Loucy (cell line): ENCODE measurements at regions not wholly inside any gene's neighbourhood (a gene's known extent, or its start where the extent isn't known, plus 50 kb on each side); places are given as distances from the start of the nearest gene placed in this dataset.

Experiments
- EZH2phosphoT487 ChIP-seq: fragments of 200-600 bp; IDR thresholded peaks from 2 replicates; pipeline ENCODE4 v1.6.1; 2018; ENCODE audit warnings: antibody characterized with exemption, mild to moderate bottlenecking, moderate library complexity, borderline replicate concordance
- TF ChIP-seq, protein P1 (sequence below): fragments of 200-600 bp; sonication (generic); conservative IDR thresholded peaks from 2 replicates; pipeline ENCODE4 v1.5.1; 2014; ENCODE audit warnings: mild to moderate bottlenecking, antibody characterized with exemption, low read length

DNA sequence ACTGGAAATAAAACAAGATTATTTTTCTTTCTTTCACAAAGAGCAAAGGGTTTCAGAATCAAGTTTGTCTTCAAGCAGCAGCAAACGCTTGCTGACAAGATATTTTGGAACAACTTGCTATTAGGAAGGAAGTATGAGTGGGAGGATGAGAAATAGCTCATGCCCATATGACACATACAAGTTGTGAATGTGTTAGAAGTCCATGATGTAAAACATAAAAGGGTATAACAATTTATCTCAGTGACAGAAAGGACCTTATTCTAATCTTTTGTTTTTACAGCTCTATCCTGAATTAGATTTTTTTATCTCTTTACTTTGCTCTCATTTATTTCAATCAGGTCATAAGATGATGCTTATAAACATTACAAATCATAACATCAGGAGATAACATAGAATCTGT is 516.6 kb upstream of the MEF2C start:
- TF ChIP-seq, protein P1, sequence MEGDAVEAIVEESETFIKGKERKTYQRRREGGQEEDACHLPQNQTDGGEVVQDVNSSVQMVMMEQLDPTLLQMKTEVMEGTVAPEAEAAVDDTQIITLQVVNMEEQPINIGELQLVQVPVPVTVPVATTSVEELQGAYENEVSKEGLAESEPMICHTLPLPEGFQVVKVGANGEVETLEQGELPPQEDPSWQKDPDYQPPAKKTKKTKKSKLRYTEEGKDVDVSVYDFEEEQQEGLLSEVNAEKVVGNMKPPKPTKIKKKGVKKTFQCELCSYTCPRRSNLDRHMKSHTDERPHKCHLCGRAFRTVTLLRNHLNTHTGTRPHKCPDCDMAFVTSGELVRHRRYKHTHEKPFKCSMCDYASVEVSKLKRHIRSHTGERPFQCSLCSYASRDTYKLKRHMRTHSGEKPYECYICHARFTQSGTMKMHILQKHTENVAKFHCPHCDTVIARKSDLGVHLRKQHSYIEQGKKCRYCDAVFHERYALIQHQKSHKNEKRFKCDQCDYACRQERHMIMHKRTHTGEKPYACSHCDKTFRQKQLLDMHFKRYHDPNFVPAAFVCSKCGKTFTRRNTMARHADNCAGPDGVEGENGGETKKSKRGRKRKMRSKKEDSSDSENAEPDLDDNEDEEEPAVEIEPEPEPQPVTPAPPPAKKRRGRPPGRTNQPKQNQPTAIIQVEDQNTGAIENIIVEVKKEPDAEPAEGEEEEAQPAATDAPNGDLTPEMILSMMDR = no peak
- TF ChIP-seq EZH2phosphoT487 = no peak
